ENCODE measurements at regions not wholly inside any gene's neighbourhood (a gene's known extent, or its start where the extent isn't known, plus 50 kb on each side); places are given as distances from the start of the nearest gene placed in this dataset.

DNA sequence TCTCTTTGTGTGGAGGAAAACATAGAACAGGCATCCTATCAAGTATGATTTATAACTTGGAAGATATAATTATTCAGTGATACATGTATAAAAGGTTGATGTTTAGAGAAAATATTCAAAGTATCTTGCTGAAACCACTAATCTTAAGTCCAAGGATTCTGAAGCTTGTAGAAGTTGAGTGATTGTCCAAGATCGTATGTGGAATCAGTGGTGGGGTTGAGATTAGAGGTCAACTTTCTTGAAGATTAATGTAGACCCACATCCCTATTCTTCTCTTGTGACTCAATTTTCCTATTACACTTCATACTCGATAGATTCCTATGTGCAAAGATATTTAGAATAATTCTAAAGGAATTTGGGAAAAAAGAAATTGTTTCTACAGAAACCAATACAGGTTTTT, 1565.9 kb upstream of the ACVR2A start:
- Histone ChIP-seq H3K79me2 (ENCODE audit: low read depth) (no peaks in the 10 kb centered on the region), H3K9me3 (ENCODE audit: insufficient read depth, low read depth) (no peaks in the 10 kb centered on the region), H3F3A (ENCODE audit: insufficient read depth, low read depth) (no peaks in the 10 kb centered on the region), H3K9me2 (ENCODE audit: insufficient read depth) (no peaks in the 10 kb centered on the region), H3K36me3 (ENCODE audit: low read depth) (no peaks in the 10 kb centered on the region), H4K20me1 (ENCODE audit: insufficient read depth) (no peaks in the 10 kb centered on the region), H3K4me1 (replicated peaks; ENCODE audit: insufficient read depth) (no peaks in the 10 kb centered on the region), H3K4me3 (no peak overlapping the region), H2AFZ (no peak overlapping the region), H3K27me3 (ENCODE audit: insufficient read depth, low read depth) (no peaks in the 10 kb centered on the region), H3K27ac (no peak overlapping the region), H3K4me2 (no peak overlapping the region)
- no TSS peak for BruUV-seq (replicated peaks)
- ChIA-PET CTCF (no interaction called here), POLR2A (ENCODE audit: unreplicated experiment) (no interaction called here)
- TF ChIP-seq EZH2 (IDR thresholded peaks at IDR 0.05; ENCODE audit: low read depth): no peak
- no peak for TF ChIP-seq CTCF (conservative IDR thresholded peaks at IDR 0.05)
- DNase-seq: no peak
- intact Hi-C loops (cut with micrococcal nuclease; ENCODE audit: unreplicated experiment): no loop called here

- POLR2A ChIA-PET (ENCODE audit: unreplicated experiment): no interaction called here
- H3K79me2 ChIP-seq (ENCODE audit: low read depth): no peaks in the 10 kb centered on the region
- no peak overlapping the region for H3K4me2 ChIP-seq
- H3K27me3 ChIP-seq (ENCODE audit: insufficient read depth, low read depth): no peaks in the 10 kb centered on the region
- no peaks in the 10 kb centered on the region for H3F3A ChIP-seq (ENCODE audit: insufficient read depth, low read depth)
- no peak overlapping the region for H2AFZ ChIP-seq
- no peaks in the 10 kb centered on the region for H3K4me1 ChIP-seq (replicated peaks; ENCODE audit: insufficient read depth)
- CTCF ChIA-PET: no interaction called here
- no peaks in the 10 kb centered on the region for H3K9me2 ChIP-seq (ENCODE audit: insufficient read depth)
- H3K4me3 ChIP-seq: no peak overlapping the region
- no peaks in the 10 kb centered on the region for H3K36me3 ChIP-seq (ENCODE audit: low read depth)
- BruUV-seq (replicated peaks): no TSS peak
- intact Hi-C loops (cut with micrococcal nuclease; ENCODE audit: unreplicated experiment): no loop called here
- TF ChIP-seq EZH2 (IDR thresholded peaks at IDR 0.05; ENCODE audit: low read depth) (no peak), CTCF (conservative IDR thresholded peaks at IDR 0.05) (no peak)
- no peak overlapping the region for H3K27ac ChIP-seq
- H3K9me3 ChIP-seq (ENCODE audit: insufficient read depth, low read depth): no peaks in the 10 kb centered on the region
- no peak for DNase-seq
- no peaks in the 10 kb centered on the region for H4K20me1 ChIP-seq (ENCODE audit: insufficient read depth)
Observed at GRCh38 chr2:146271131-146271831, 1573.5 kb upstream of the ACVR2A start.

DNA sequence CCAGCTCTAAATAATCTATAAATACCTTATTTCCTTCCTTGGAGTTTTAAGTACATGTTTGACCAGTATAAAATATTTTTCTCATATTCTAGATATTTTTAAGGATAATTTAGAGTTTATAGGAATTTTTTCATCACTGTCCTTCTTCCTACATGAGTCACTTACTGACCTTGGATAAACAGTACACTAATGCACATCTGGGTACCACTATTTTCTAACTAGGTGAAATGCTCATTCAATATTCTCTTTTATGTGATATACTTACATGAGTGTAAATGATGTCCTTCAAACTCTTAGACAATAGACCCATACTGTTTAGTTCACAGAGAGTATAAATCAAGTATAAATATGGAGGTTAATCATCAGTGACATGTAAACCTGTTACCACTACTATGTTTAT, 1574.2 kb upstream of the ACVR2A start:
- H4K20me1 ChIP-seq (ENCODE audit: insufficient read depth): no peaks in the 10 kb centered on the region
- POLR2A ChIA-PET (ENCODE audit: unreplicated experiment): no interaction called here
- H3K4me2 ChIP-seq: no peak overlapping the region
- no peak overlapping the region for H2AFZ ChIP-seq
- no peaks in the 10 kb centered on the region for H3K79me2 ChIP-seq (ENCODE audit: low read depth)
- no peaks in the 10 kb centered on the region for H3K9me2 ChIP-seq (ENCODE audit: insufficient read depth)
- TF ChIP-seq CTCF (conservative IDR thresholded peaks at IDR 0.05): no peak
- TF ChIP-seq EZH2 (IDR thresholded peaks at IDR 0.05; ENCODE audit: low read depth): no peak
- H3K27ac ChIP-seq: no peak overlapping the region
- no peaks in the 10 kb centered on the region for H3K9me3 ChIP-seq (ENCODE audit: insufficient read depth, low read depth)
- H3K4me3 ChIP-seq: no peak overlapping the region
- intact Hi-C loops (cut with micrococcal nuclease; ENCODE audit: unreplicated experiment): no loop called here
- no peaks in the 10 kb centered on the region for H3K36me3 ChIP-seq (ENCODE audit: low read depth)
- CTCF ChIA-PET: no interaction called here
- H3K27me3 ChIP-seq (ENCODE audit: insufficient read depth, low read depth): no peaks in the 10 kb centered on the region
- DNase-seq: no peak
- H3K4me1 ChIP-seq (replicated peaks; ENCODE audit: insufficient read depth): no peaks in the 10 kb centered on the region
- H3F3A ChIP-seq (ENCODE audit: insufficient read depth, low read depth): no peaks in the 10 kb centered on the region
- BruUV-seq (replicated peaks): no TSS peak
